ENCODE measurements at regions not wholly inside any gene's neighbourhood (a gene's known extent, or its start where the extent isn't known, plus 50 kb on each side); places are given as distances from the start of the nearest gene placed in this dataset.

DNA sequence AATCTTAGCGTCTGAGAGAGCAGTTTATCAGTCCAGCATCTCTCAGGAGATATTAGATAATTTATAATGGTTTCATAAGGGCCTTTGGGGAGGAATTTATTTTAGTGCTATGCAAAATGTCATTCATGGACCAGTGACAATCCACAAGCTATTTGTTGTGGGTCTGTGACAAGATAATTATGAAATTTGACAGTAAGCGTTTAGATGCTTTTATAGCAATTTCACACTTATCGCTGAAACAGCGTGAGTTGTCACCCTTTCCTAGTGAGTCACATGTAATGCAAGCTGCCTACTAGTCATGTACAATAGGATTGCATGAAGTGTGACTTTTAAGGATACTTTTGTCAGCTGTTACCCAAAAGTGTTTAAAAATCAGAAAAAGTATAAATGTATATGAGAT lies 315.6 kb upstream of the THBS1 start:
- DNase-seq (ENCODE audit: extremely low spot score) = no peak
- POLR2A ChIA-PET = no interaction called here
- CTCF ChIA-PET = interaction anchor here (1.5 kb wide), 1 partner anchor 9 kb away, joined by 5 read pairs; no protein-coding TSS in a partner anchor
- TF ChIP-seq, protein P1, sequence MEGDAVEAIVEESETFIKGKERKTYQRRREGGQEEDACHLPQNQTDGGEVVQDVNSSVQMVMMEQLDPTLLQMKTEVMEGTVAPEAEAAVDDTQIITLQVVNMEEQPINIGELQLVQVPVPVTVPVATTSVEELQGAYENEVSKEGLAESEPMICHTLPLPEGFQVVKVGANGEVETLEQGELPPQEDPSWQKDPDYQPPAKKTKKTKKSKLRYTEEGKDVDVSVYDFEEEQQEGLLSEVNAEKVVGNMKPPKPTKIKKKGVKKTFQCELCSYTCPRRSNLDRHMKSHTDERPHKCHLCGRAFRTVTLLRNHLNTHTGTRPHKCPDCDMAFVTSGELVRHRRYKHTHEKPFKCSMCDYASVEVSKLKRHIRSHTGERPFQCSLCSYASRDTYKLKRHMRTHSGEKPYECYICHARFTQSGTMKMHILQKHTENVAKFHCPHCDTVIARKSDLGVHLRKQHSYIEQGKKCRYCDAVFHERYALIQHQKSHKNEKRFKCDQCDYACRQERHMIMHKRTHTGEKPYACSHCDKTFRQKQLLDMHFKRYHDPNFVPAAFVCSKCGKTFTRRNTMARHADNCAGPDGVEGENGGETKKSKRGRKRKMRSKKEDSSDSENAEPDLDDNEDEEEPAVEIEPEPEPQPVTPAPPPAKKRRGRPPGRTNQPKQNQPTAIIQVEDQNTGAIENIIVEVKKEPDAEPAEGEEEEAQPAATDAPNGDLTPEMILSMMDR (IDR thresholded peaks at IDR 0.05; ENCODE audit: control extremely low read depth, extremely low read depth, low read depth, missing control alignments) = no peak

DNA sequence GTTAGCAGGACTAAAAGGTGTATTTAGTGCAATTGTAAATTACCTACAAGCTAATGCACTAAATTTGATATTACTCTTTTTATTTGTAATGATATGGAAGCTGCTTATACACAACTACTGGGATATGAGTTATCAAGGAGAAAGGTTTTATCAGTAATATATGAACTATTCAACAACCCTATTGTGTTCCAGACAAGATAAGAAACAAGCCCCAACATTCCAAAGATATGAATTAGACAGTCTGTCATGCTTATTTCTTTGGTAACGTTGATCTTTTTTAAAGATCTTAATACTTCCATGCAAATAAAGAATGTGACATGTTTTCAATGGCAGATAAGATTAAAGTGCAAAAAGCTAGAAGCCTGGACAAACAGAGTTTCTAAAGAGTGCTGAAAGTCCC lies 314.0 kb upstream of the THBS1 start:
- DNase-seq (ENCODE audit: extremely low spot score) = no peak
- ChIA-PET POLR2A (no interaction called here), CTCF (interaction anchor here (1.0 kb wide), 1 partner anchor 13 kb away, joined by 4 read pairs; no protein-coding TSS in a partner anchor)
- TF ChIP-seq, protein P1 (IDR thresholded peaks at IDR 0.05; ENCODE audit: control extremely low read depth, extremely low read depth, low read depth, missing control alignments) = no peak

DNA sequence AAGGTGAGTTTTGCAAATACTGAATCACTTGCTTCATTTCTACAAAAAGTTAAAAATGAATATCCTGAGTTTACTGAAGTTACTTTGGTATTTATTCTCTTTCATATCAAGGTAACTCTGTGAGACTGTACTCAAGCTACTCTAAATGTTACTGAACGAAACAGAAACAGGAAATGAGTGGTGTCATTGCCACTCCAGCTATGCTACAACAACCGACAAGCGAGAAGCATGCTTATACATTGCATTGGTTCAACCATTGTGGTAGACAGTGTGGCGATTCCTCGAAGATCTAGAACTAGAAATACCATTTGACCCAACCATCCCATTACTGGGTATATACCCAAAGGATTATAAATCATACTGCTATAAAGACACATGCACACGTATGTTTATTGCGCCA lies 313.2 kb upstream of the THBS1 start:
- POLR2A ChIA-PET = no interaction called here
- DNase-seq (ENCODE audit: extremely low spot score) = no peak
- TF ChIP-seq, protein P1 (IDR thresholded peaks at IDR 0.05; ENCODE audit: control extremely low read depth, extremely low read depth, low read depth, missing control alignments) = no peak
- CTCF ChIA-PET = no interaction called here

DNA sequence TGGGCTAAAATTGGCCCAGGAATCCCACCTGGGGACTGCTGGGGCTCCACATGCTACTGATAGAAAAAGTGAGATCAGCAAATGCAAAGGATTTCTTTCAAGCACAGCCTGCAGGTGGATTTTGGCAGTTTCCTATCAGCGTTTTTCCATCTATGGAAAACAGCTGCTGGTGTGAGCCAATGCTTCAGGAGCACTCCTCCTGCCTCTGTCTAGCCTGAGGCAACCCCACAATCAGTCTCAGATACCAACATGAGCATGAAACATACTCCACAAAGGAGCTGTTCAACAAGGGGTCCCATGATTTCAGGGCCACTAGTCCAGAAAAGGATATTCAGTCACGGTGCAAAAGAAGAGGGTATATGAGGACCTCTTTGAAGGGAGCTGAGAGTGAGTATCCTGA lies 311.5 kb upstream of the THBS1 start:
- TF ChIP-seq, protein P1 (IDR thresholded peaks at IDR 0.05; ENCODE audit: control extremely low read depth, extremely low read depth, low read depth, missing control alignments) = no peak
- ChIA-PET CTCF (interaction anchor here (1.1 kb wide), 1 partner anchor 20 kb away, joined by 3 read pairs; no protein-coding TSS in a partner anchor), POLR2A (no interaction called here)
- no peak for DNase-seq (ENCODE audit: extremely low spot score)

DNA sequence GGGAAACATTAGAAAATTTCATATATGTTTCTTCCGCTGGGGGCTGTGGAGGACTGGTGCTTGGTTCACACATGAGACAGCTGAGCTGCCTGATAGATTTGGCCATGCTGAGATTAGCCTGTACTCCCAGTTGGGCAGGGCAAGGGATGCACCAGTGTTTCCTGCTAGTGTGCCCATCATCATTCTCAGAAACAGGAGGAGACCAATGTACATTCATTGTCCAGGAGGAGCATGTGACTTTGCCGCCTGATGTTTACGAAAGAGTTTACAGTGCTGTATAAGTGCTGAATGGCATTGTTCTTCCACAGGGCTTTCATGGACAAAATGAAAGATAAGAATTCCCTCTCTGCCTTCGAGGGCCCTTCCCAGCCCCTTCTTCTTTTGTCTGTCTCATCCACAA lies 311.1 kb upstream of the THBS1 start:
- no peak for DNase-seq (ENCODE audit: extremely low spot score)
- CTCF ChIA-PET = interaction anchor here (1.1 kb wide), 1 partner anchor 20 kb away, joined by 3 read pairs; no protein-coding TSS in a partner anchor

DNA sequence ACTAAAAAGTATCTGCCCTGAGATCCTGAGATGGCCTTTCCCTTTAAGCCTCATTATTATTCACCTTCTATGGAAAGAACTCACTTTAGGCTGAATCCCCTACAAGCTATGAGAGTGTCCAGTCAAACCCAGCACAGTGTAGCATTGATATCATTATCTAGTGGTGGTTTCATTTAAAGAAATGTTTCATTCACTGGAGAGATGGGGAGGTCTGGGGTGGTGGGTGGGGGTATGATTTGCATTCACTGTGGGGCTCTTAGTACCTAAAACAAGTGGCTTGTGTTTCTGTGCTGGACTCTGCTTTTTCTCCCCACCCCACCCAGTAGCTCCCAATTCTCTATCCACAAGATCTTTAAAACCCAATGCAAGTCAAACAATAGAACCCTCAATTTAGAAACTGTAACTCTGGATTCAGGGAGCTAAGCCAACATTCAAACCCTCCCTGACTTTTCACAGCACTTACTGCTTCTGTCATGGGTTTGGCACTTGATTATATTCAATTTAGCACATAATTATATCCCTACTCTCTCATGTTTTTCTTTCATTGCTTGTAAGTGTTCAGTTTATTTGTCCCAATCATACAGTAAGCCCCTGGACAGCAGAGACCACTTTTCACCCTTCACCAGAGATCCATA lies 310.5 kb upstream of the THBS1 start:
- DNase-seq (ENCODE audit: extremely low spot score) = no peak
- TF ChIP-seq, protein P1 (IDR thresholded peaks at IDR 0.05; ENCODE audit: control extremely low read depth, extremely low read depth, low read depth, missing control alignments) = no peak
- ChIA-PET POLR2A (no interaction called here), CTCF (interaction anchor here (0.7 to 1.6 kb wide), 3 partner anchors 9 to 21 kb away, joined by 3 to 10 read pairs (median 3); no protein-coding TSS in a partner anchor)

More for the DNA sequence above, 311.1 kb upstream of the THBS1 start:
- POLR2A ChIA-PET = no interaction called here
- TF ChIP-seq, protein P1 (IDR thresholded peaks at IDR 0.05; ENCODE audit: control extremely low read depth, extremely low read depth, low read depth, missing control alignments) = no peak

All from GM10248 (cell line).